ENCODE measurements at regions not wholly inside any gene's neighbourhood (a gene's known extent, or its start where the extent isn't known, plus 50 kb on each side); places are given as distances from the start of the nearest gene placed in this dataset.

DNA sequence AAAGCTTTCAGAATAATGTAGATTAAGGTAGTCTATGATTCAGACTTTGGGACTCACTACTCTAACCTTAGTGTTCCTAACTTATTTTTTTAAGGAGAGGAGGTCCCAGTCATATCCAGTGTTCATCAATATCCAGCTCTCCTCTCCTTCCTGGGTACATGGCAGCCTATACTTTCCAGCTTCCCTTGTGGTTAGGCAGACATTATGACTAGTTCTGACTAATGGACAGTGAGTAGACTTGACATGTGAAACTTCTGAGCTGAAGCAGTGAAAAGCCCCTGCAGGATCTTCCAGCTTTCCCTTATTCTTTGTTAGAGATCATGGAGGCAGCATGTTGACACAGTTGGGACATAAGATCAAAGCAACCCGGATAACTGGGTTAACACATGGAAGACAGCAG lies 144.2 kb downstream of the PTPRU start:
- DNase-seq (ENCODE audit: low read depth in 3 of 3, low spot score in 2 of 3) = no peak

GRCh38 chr1:29379443-29380073 lies 143.2 kb downstream of the PTPRU start:
- no peak for DNase-seq (ENCODE audit: low read depth in 3 of 3, low spot score in 2 of 3)
